Mucosa of rectum (tissue), 2 donors: ENCODE measurements at regions not wholly inside any gene's neighbourhood (a gene's known extent, or its start where the extent isn't known, plus 50 kb on each side); places are given as distances from the start of the nearest gene placed in this dataset.
"Not testable (repeated sequence)": the region's sequence is repeated elsewhere in the genome, so short reads cannot be mapped to it uniquely, and the experiment has no call there.

Experiments
- H3K27ac ChIP-seq, 2 donors: one replicate each; pipeline ENCODE4 v1.7.0; 2013; ENCODE audit warnings: inconsistent platforms in 2 of 2, low read depth in 2 of 2, low read length in 2 of 2
- H3K27me3 ChIP-seq, 2 donors: one replicate each; pipeline ENCODE4 v1.7.0; 2013; ENCODE audit warnings: low read length in 2 of 2; ENCODE audit not compliant: control insufficient read depth in 2 of 2, insufficient read depth in 2 of 2
- H3K36me3 ChIP-seq, 2 donors: one replicate each; pipeline ENCODE4 v1.7.0; 2013; ENCODE audit warnings: low read length in 2 of 2; ENCODE audit not compliant: control insufficient read depth in 2 of 2, insufficient read depth in 2 of 2
- H3K4me1 ChIP-seq, 2 donors: one replicate each; pipeline ENCODE4 v1.7.0; 2013; ENCODE audit warnings: low read length in 2 of 2, mild to moderate bottlenecking in 1 of 2; ENCODE audit not compliant: control insufficient read depth in 2 of 2, insufficient read depth in 2 of 2
- H3K4me3 ChIP-seq, 2 donors: one replicate each; pipeline ENCODE4 v1.7.0; 2013; ENCODE audit warnings: low read length in 2 of 2
- H3K9ac ChIP-seq, 2 donors: one replicate each; pipeline ENCODE4 v1.7.0; 2013; ENCODE audit warnings: low read length in 2 of 2, low read depth in 1 of 2, mild to moderate bottlenecking in 1 of 2
- H3K9me3 ChIP-seq, 2 donors: one replicate each; pipeline ENCODE4 v1.7.0; 2013; ENCODE audit warnings: low read length in 2 of 2; ENCODE audit not compliant: control insufficient read depth in 2 of 2
- donor health status: healthy.
- donor health status: Normal muscosa, but diverticular disease.

DNA sequence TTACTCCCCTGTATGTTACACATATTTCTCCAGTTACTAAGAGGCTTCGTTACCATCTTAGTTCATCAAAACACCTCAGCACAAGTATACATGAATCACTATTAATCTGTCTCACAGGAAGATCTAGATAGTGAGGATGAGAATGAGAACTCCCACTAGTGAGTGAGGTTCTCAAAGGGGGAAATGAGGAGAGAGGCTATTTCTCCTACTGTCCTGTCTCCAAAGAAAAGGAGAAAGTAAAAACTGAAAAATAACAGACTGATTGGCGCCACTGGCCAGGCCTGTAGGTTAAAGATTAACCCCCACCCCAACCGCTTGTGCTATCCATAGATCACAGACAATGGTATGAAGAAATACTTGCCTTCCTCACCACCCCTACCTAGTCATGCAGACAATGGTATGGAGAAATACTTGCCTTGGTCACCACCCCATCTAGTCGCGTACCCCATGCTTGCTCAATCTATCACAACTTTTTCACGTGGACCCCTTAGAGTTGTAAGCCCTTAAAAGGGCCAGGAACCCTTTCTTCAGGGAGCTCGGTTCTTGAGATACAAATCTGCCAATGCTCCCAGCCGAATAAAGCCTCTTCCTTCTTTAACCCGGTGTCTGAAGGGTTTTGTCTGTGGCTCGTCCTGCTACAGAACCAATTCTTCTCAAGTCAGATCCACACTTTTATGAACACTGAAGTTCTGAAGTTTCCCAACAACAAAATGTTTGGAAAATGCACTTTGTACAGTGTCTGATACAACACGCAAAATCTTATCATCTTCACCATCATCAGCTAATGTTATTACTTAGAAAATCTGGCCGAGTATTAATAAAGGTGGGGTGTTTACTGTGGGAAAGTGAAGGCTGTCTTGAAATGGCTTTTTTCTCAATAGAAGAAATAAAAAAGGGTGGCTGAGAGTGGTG, 598.1 kb downstream of the UQCRFS1 start:
- H3K9me3 ChIP-seq = peaks cover 0 to 7% of the 10 kb centered on the region in 2 donors
- no peaks in the 10 kb centered on the region for H3K4me1 ChIP-seq
- H3K9ac ChIP-seq = no peak overlapping the region
- no peaks in the 10 kb centered on the region for H3K36me3 ChIP-seq
- no peak overlapping the region for H3K4me3 ChIP-seq
- H3K27ac ChIP-seq = no peak overlapping the region
- no peaks in the 10 kb centered on the region for H3K27me3 ChIP-seq

DNA sequence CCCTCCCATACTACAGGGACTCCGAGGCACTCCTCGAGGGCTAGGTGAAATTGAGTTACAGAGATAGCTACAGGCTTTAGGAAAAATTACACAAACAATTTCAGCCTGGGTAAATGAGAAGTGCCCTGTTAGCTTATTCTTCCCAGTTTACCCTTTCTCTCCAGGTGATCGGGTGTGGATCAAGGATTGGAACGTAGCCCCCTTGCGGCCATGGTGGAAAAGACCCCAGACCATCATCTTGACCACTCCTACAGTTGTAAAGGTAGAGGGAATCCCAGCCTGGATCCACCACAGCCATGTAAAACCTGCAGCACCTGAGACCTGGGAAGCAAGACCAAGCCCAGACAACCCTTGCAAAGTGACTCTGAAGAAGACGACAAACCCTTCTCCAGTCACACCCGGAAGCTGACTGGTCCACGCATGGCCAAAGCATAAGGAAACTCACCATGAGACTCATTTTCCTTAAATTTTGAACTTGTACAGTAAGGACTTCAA, 600.6 kb downstream of the UQCRFS1 start:
- H3K4me3 ChIP-seq = no peak overlapping the region
- peaks cover 4 to 7% of the 10 kb centered on the region in 2 donors for H3K9me3 ChIP-seq
- H3K4me1 ChIP-seq = no peaks in the 10 kb centered on the region
- H3K27me3 ChIP-seq = no peaks in the 10 kb centered on the region
- H3K9ac ChIP-seq = no peak overlapping the region
- no peak overlapping the region for H3K27ac ChIP-seq
- no peaks in the 10 kb centered on the region for H3K36me3 ChIP-seq

DNA sequence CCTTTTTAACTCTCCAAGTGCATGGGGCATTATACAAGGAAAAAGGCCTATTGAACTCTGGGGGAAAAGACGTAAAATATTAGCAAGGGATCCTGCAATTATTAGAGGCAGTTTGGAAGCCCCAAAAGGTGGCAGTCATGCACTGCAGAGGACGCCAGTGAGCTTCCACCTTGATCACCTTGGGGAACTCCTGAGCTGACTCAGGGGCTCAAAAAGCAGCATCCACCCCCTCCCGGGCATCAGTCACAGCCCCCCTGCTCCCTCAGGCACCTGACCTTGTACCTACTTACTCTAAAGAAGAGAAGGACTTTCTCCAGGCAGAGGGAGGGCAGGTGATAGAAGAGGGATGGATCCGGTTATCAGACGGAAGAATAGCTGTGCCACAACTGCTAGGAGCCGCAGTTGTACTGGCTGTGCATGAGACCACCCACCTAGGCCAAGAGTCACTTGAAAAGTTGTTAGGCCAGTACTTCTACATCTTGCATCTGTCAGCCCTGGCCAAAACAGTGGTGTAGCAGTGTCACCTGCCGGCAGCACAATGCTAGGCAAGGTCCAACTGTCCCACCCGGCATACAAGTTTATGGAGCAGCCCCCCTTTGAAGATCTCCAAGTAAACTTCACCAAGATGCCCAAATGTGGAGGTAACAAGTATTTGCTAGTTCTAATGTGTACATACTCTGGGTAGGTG, 601.6 kb downstream of the UQCRFS1 start:
- H3K4me1 ChIP-seq, H3K4me3 ChIP-seq, H3K27ac ChIP-seq, H3K27me3 ChIP-seq, H3K9me3 ChIP-seq, H3K36me3 ChIP-seq, H3K9ac ChIP-seq: not testable (repeated sequence)

DNA sequence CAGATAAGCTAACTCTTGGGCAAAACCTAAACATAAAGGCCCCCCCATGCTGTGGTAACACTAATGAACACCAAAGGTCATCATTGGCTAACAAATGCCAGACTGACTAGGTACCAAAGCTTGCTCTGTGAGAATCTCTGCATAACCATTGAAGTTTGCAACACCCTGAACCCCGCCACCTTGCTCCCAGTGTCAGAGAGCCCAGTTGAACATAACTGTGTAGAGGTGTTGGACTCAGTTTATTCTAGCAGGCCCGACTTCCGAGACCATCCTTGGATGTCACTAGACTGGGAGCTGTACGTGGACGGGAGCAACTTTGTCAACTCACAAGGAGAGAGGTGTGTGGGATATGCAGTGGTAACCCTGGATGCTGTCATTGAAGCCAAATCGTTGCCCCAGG, 602.2 kb downstream of the UQCRFS1 start:
- Histone ChIP-seq H3K27ac (no peak overlapping the region), H3K9me3 (peaks cover 7 to 8% of the 10 kb centered on the region in 2 donors), H3K4me3 (no peak overlapping the region), H3K9ac (no peak overlapping the region), H3K27me3 (no peaks in the 10 kb centered on the region), H3K4me1 (no peaks in the 10 kb centered on the region), H3K36me3 (no peaks in the 10 kb centered on the region)

DNA sequence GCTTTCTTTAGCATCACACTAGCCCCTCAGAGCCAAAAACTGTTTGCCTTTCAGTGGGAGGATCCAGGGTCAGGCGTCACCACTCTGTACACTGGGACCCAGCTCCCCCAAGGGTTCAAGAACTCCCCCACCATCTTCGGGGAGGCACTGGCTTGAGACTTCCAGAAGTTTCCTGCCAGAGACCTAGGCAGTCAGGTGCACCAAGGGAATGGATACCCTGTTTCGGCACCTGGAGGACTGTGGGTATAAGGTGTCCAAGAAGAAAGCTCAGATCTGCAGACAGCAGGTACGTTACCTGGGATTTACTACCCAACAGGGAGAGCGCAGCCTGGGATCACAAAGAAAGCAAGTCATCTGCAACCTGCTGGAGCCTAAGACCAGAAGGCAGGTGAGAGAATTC, 603.0 kb downstream of the UQCRFS1 start:
- H3K4me3 ChIP-seq = no peak overlapping the region

DNA sequence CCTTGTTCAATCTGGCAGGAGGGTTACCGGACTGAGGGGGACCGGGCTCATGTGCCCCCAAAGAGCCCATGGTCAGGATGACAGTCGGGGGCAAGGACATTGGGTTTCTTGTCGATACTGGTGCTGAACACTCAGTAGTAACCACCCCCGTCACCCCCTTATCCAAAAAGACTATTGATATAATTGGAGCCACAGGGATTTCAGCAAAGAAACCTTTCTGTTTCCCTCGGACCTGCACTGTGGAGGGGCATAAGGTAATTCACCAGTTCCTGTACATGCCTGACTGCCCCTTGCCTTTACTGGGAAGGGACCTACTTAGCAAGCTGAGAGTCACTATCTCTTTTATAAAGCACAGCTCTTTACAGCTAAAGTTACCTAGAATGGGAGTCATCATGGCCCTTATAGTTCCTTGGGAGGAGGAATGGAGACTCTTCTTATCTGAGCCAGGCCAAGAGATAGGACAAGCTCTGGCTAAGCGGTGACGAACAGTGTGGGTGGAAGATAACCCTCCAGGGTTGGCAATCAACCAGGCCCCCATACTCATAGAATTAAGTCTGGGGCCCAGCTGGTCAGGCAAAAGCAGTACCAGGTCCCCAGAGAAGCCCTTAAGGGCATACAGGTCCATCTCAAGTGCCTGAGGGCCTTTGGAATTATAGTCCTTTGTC, 603.7 kb downstream of the UQCRFS1 start:
- H3K4me3 ChIP-seq = no peak overlapping the region
- peaks cover 3 to 8% of the 10 kb centered on the region in 2 donors for H3K9me3 ChIP-seq
- H3K9ac ChIP-seq = no peak overlapping the region
- no peaks in the 10 kb centered on the region for H3K36me3 ChIP-seq
- no peak overlapping the region for H3K27ac ChIP-seq
- no peaks in the 10 kb centered on the region for H3K27me3 ChIP-seq
- no peaks in the 10 kb centered on the region for H3K4me1 ChIP-seq

More for the DNA sequence above, 603.0 kb downstream of the UQCRFS1 start:
- H3K4me1 ChIP-seq = no peaks in the 10 kb centered on the region
- peaks cover 6 to 8% of the 10 kb centered on the region in 2 donors for H3K9me3 ChIP-seq
- H3K9ac ChIP-seq = no peak overlapping the region
- no peak overlapping the region for H3K27ac ChIP-seq
- no peaks in the 10 kb centered on the region for H3K36me3 ChIP-seq
- H3K27me3 ChIP-seq = no peaks in the 10 kb centered on the region

DNA sequence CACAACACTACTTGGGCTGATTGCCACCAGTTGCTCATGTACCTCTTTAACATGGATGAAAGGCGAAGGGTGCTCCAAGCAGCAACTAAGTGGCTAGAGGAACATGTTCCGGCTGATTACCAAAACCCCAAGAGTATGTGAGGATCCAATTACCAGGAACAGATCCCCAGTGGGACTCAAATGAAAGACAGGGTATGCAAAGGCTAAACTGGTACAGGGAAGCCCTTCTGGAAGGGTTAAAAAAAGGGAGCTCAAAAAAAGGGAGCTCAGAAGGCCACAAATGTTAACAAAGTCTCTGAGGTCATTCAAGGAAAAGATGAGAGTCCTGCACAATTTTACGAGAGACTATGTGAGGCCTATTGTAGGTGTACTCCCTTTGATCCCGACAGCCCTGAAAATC, 604.7 kb downstream of the UQCRFS1 start:
- Histone ChIP-seq H3K36me3 (no peaks in the 10 kb centered on the region), H3K9me3 (peaks cover 0 to 8% of the 10 kb centered on the region in 2 donors), H3K27me3 (no peaks in the 10 kb centered on the region), H3K4me1 (no peaks in the 10 kb centered on the region), H3K4me3 (no peak overlapping the region), H3K27ac (no peak overlapping the region), H3K9ac (no peak overlapping the region)

DNA sequence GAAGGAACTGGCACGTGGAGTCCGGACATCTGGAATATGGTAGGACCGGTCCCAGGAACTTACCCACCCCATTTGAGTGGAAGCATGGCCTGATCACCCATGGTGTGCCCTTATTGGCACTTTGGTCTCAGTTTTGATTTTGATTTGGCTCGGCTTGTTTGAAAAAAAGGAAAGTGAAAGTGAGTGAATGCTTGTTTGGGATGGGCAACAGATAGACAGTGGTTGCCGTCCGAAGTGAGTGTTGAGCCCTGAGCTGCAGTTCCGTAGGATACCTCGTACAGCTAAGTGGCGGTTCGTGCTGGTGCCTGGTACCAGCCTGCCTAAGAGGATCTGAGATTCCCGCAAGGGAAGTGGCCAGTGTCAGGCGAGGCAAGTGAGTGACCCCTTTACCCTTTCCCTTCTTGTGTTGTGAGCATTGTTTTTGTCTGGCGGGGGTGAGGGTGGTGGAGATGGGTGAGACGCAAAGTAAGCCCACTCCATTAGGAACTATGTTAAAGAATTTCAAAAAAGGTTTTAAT, 605.8 kb downstream of the UQCRFS1 start:
- H3K27me3 ChIP-seq = no peaks in the 10 kb centered on the region
- H3K4me3 ChIP-seq = no peak overlapping the region
- H3K27ac ChIP-seq = no peak overlapping the region
- H3K4me1 ChIP-seq = no peaks in the 10 kb centered on the region
- H3K9me3 ChIP-seq = peaks cover 0 to 8% of the 10 kb centered on the region in 2 donors
- H3K36me3 ChIP-seq = no peaks in the 10 kb centered on the region
- no peak overlapping the region for H3K9ac ChIP-seq

DNA sequence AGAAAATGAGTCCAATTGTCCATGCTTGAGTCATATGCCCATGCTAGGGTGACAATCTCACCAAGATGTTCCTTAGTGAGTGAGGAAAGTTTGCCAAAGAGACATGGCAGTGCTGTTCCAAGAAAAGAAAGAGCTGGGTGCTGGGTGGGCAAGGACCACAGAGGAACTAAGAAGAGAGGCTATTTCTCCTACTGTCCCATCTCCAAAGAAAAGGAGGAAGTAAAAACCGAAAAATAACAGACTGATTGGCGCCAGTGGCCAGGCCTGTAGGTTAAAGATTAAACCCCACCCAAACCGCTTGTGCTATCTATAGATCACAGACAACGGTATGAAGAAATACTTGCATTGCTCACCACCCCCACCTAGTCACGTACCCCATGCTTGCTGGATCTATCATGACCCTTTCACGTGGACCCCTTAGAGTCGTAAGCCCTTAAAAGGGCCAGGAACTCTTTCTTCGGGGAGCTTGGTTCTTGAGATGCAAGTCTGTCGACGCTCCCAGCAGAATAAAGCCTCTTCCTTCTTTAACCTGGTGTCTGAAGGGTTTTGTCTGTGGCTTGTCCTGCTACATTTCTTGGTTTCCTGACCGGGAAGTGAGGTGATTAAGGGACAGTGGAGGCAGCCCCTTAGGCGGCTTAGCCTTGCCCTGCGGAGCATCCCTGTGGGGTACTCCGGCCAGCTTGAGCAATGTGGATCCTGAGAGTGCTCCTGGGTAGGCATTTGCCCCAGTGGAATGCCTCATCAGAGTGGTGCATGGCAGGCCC, 606.5 kb downstream of the UQCRFS1 start:
- Histone ChIP-seq H3K36me3 (no peaks in the 10 kb centered on the region), H3K9me3 (peaks cover 0 to 8% of the 10 kb centered on the region in 2 donors), H3K27ac (no peak overlapping the region)

More for the DNA sequence above, 606.5 kb downstream of the UQCRFS1 start:
- Histone ChIP-seq H3K27me3 (no peaks in the 10 kb centered on the region), H3K9ac (no peak overlapping the region), H3K4me3 (no peak overlapping the region), H3K4me1 (no peaks in the 10 kb centered on the region)
